Fibroblast of peridontal ligament (primary cell): ENCODE measurements at regions not wholly inside any gene's neighbourhood (a gene's known extent, or its start where the extent isn't known, plus 50 kb on each side); places are given as distances from the start of the nearest gene placed in this dataset.

Experiments
- DNase-seq: peaks from one replicate; pipeline ENCODE4 v3.0.0-alpha.2; 2010; ENCODE audit errors: extremely low read depth

- peak; percentile 8 for DNase-seq
Observed at GRCh38 chr14:97655169-97655948, 858.2 kb downstream of the VRK1 start.

GRCh38 chr14:97657609-97658008, 860.4 kb downstream of the VRK1 start:
- DNase-seq, result no peak

GRCh38 chr14:97687944-97688630, 890.9 kb downstream of the VRK1 start:
- peak; percentile 84 for DNase-seq

GRCh38 chr14:97688631-97689336, 891.6 kb downstream of the VRK1 start:
- peak; percentile 79 for DNase-seq

GRCh38 chr14:97692084-97692483, 894.9 kb downstream of the VRK1 start:
- DNase-seq, result no peak

- no peak for DNase-seq
Observed at GRCh38 chr14:97695456-97695981, 898.3 kb downstream of the VRK1 start.

- no peak for DNase-seq
Observed at GRCh38 chr14:97697772-97698171, 900.6 kb downstream of the VRK1 start.

- no peak for DNase-seq
Observed at GRCh38 chr14:97699026-97699425, 901.8 kb downstream of the VRK1 start.

GRCh38 chr14:97703006-97703760, 906.0 kb downstream of the VRK1 start:
- DNase-seq, result no peak

- no peak for DNase-seq
Observed at GRCh38 chr14:97704316-97704885, 907.2 kb downstream of the VRK1 start.

- no peak for DNase-seq
Observed at GRCh38 chr14:97705107-97705506, 907.9 kb downstream of the VRK1 start.

GRCh38 chr14:97705976-97706375, 908.8 kb downstream of the VRK1 start:
- no peak for DNase-seq

GRCh38 chr14:97706819-97707218, 909.6 kb downstream of the VRK1 start:
- no peak for DNase-seq

GRCh38 chr14:97707603-97708002, 910.4 kb downstream of the VRK1 start:
- no peak for DNase-seq

- DNase-seq, result no peak
Observed at GRCh38 chr14:97709552-97709951, 912.4 kb downstream of the VRK1 start.

- DNase-seq, result no peak
Observed at GRCh38 chr14:97710726-97711125, 913.5 kb downstream of the VRK1 start.

- DNase-seq, result no peak
Observed at GRCh38 chr14:97712471-97712870, 915.3 kb downstream of the VRK1 start.

GRCh38 chr14:97713023-97713422, 915.8 kb downstream of the VRK1 start:
- peak; percentile 26 for DNase-seq

- DNase-seq, result no peak
Observed at GRCh38 chr14:97718886-97719442, 921.8 kb downstream of the VRK1 start.

- no peak for DNase-seq
Observed at GRCh38 chr14:97719931-97720330, 922.7 kb downstream of the VRK1 start.

- DNase-seq, result no peak
Observed at GRCh38 chr14:97723351-97723750, 926.2 kb downstream of the VRK1 start.
